HG02938 (cell line): ENCODE measurements at regions not wholly inside any gene's neighbourhood (a gene's known extent, or its start where the extent isn't known, plus 50 kb on each side); places are given as distances from the start of the nearest gene placed in this dataset.

ENCODE experiments used
- ATAC-seq: cut with Tn5 transposase; IDR thresholded peaks from one replicate; pipeline ENCODE4 v1.9.1; 2021; ENCODE audit warnings: mild to moderate bottlenecking, moderate library complexity; ENCODE audit not compliant: unreplicated experiment

DNA sequence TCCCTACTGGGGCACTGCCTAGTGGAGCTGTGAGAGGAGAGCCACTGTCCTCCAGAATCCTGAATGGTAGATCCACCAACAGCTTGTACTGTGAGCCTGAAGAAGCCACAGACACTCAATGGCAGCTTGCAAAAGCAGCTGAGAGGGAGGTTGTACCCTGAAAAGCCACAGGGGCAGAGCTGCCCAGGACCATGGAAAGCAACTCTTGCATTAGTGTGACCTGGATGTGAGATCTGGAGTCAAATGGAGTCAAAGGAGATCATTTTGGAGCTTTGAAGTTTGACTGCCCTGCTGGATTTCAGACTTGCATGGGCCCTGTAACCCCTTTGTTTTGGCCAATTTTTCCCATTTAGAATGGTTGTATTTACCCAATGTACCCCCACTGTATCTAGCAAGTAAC lies 871.4 kb upstream of the PRMT6 start:
- ATAC-seq = no peak

DNA sequence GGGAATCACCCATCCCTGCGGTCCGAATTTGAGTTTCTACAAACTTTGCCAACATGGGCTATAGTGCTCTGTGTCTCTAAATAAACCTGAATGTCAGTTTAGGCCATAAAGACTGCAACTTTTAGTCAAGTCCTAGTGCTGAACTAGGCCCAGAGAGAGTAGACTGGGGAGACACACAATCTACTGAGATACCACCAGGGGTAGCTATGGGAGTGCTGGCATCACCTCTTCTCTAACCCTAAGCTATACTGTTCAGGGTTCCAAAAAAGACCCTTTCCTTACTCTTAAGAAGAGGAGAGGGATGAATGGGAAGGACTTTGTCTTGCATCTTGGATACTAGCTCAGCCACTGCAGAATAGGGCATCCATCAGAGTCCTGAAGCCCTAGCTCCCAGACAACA lies 866.7 kb upstream of the PRMT6 start:
- ATAC-seq = no peak

DNA sequence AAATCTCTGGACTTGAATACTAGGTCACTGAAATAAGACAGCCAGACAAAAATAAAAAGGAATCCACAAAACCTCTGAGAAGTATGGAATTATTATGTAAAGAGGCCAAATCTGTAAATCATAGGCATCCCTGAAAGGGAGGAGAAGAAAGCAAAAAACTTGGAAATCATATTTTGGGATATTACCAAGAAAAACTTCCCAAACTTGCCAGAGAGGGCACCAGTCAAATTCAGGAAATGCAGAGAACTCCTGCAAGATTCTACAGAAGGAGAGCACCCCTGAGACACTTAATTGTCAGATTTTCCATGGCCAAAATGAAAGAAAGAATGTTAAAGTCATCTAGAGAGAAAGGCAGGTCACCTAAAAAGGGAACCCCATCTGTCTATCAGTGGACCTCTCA lies 862.3 kb upstream of the PRMT6 start:
- no peak for ATAC-seq

DNA sequence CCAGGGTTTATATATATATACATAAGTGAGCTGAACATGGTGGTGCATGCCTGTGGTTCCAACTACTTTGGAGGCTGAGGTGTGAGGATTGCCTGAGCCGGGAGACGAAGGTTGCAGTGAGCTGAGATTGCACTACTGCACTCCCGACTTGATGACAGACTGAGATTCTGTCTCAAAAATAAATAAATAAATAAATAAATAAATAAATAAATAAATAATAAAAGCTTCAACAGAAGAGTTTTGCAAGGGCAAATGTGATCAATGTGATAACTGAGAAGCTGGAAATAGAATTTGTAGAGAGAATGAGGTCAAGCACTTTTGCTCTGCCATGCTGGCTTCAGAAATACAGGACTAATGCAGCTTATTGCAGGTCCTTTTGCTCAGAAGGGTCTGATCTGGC lies 855.8 kb upstream of the PRMT6 start:
- no peak for ATAC-seq

DNA sequence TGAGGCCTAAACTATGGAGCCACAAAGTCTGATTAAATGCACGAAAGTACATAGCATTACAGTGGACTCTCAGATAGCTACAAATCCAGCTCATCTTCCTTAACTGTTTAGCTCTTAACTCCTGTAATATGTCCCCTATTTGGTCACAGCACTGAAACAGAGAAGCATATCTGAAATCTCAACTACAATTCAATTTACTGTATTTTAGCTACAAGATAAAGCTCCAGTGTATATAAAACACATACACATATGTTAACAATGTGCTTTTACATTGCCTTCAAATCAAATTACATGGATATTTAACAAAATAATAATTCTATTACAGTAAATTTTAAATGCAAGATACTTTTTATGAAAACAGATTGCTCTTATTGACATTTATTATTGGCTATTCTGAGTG lies 849.3 kb upstream of the PRMT6 start:
- ATAC-seq = no peak

DNA sequence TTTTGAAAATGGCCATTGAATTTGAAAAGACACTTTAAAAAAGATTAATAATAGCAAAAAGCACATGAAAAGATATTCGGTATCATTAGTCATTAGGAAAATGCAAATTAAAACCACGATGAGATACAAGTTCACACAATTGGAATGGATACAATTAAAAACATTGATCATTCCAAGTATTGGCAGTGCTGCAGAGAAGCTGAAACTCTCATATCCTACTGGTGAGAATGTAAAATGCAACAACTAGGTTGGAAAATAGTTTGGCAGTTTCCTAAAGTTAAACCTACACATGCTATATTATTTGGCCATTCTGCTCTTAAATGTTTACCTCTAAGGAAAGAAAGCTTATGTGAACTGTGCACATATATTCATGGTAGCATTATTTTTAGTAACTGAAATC lies 838.7 kb upstream of the PRMT6 start:
- ATAC-seq = no peak

DNA sequence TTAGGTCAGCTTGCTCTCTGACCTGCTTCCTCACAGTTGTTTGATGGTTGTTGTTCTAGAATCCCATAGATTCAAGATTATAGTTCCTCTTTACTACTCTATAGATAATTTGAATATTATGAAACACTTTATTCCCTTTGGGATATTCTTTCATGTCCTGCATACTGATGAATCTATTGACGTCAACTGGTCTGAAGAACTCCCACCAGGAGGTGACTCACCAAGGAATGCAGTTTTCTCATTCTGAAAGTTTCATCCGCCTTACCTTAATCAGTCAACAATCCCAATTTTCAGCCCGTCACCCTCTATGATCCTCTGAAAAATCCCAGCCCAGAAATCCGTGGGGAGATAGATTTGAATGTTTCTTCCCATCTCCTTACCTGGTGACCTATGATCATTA lies 834.1 kb upstream of the PRMT6 start:
- ATAC-seq = no peak

DNA sequence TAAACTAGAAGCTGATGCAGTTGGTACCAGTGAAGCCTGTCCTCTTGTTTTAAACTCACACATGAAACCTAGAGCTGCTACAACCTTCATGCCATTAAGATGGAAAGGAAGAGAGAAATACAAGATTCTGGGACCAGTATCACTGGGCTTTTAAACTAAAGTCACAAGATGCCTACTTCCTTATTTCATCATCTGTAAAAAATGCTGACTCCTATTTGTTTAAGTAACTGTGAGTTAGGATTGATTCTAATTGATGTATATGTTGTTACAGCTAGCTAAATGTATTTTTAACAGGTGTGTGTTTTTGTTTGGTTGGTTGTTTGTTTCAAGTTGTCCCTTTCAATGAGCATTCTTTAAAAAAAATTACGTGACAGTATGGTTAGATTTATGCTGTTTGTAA lies 833.3 kb upstream of the PRMT6 start:
- no peak for ATAC-seq

DNA sequence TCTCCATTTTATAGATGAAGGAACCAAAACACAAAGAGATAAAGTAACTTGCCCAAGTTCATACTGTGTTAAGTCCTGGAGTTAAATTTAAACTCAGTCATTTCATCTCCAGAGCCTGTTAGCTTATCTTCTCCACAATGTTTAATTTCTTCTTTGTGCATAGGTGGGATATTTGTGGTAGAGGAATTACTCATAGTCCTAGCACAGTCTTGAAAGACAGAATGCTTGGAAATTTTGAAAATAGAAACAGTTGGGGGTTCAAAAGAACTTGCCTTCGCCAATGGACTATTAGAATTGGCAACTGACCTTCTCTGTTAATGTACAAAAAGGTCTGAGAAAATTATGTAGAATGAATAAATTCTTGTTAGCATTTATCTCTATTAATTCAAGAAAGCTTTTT lies 832.0 kb upstream of the PRMT6 start:
- no peak for ATAC-seq

DNA sequence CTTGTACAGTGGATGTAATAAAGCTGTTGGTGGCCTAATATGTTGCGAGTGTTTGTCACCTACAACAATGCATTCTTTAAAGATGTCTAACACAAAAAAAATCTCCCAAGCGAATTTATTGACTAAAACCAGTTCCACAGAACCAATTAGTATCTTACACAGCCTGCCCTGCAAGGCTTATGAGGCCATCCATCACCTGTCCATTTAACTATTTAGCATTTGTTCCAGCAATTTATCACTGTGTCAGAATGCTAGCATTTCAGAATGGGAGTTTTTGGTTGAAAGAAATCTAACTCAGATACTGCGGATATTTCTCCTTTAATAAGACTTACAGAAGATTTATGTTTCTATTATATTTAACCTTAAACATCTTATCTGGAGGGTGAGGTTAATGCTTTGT lies 831.1 kb upstream of the PRMT6 start:
- no peak for ATAC-seq

DNA sequence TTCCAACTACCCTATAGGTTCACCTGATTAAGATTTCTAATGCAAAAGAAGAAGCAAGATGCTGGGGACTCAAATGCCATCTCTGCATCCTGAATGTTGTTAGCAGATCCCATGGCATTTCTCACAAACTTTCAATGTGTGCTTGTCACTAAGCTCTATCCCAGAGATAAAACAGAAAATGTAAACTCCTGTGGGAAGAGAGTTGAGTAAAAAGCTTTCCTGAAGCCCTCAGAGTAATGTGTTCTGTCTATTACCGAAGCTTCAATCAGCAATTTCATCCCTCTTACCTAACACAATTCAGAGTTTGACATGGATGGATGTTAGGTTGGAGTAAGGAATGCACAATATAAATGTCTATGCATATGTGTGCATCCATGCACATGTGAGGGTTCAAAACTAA lies 829.9 kb upstream of the PRMT6 start:
- no peak for ATAC-seq

DNA sequence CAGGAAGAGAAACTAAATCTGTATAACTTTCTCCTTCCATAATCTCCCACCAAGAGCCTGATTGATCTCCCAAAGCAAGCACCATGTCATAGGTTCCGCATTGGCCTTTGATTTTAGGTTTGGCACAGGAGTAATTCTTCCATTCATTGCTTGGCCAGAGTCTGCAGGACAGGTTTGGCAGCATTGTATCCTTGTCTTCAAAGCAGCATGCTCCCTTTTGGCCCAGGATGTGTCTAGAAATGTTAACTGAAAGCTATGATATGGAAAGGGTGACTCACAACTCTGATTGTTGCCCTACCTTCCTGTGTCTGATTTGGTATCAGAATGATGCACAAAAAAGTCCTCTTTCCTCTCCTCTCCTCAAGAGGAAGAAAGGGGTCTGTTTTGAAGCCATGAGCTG lies 824.3 kb upstream of the PRMT6 start:
- no peak for ATAC-seq

DNA sequence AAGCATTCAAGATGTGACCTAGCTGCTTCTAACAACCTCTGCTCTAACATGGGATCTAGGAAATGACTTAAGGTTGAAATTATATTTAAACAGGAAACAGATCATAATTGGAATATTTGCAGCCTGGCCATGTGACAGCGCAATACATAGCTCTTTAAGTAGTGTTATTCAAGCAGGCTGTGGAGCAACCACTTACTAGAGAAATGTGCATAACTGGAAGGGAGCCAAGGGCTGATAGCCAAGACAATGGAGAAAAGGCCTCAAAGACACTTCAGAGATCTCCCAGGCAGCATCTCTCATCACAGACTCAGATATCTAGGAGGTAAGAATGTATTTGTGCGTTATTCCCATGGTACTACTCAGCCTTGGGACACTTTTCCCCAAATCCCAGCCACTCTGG lies 823.0 kb upstream of the PRMT6 start:
- ATAC-seq = no peak

DNA sequence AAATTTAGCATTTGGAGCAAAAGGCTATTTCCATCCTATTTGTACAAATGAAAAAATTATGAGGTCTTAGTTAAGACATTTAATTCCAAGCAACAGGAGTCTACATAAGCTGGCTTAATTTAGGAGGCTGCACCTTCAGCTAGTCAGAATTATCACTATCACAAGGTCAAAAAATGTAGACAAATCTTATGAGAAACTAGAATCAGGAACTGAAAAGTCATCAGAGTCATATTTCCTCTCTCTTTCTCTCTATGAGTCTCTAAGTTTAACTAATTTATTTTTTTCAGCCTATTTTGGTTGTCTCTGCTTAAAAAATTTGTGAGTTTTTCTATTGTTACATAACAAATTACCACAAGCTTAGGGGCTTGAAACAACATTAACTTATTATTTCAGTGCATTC lies 807.1 kb upstream of the PRMT6 start:
- ATAC-seq = peak; percentile 80

DNA sequence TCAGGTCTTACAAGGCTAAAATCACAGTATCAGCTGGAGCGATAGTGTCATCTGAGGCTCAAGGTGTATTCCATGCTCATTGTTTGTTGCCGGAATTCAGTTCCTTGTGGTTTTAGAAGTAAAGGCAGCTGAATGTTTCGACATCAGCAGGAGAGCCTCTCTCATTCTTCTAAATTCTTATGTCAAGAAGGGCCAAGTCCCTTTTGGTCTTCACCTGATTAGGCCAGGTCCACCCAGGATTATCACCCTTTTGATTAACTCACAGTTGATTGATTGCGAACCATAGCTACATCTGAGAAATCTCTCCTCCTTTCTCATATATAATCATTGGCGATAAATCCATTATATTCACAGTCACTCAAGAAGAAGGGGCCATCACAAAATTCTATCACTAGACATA lies 806.7 kb upstream of the PRMT6 start:
- ATAC-seq = no peak

DNA sequence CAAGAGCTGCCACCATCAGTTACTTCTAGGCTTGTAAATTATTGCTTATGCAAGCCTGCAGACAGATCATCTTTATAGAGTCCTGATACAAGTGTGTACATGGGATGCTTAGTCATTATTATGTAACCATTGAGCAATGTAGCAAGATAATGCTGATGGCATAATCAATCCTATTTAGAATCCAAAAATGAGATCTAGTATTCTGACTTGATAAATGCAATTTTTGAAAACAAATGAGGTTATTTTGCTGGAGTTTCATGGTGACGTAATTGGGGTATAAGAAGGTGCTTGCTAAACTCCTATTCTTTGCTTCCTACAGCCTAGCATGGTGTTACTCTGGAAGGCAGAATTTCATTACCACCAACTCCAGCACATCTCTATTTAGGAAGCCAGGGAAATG lies 801.7 kb upstream of the PRMT6 start:
- ATAC-seq = no peak

DNA sequence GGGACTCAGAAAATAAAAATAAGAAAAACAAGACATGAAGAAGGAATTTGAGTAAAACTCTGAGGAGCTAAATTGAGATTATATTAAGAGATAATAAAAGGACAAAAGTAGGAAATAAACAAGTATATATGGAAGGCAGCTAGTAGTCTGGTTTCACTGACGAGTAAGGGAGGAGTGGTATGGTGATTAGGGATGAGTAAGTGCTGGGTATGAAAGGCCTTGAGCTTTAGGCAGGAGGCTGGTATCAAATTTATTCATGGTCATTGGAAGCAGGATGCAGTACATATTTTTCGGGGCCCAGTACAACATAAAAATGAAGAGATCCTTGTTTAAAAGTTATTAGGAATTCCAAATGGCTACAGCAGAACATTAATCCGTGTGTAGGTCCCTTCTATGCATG lies 789.7 kb upstream of the PRMT6 start:
- no peak for ATAC-seq

DNA sequence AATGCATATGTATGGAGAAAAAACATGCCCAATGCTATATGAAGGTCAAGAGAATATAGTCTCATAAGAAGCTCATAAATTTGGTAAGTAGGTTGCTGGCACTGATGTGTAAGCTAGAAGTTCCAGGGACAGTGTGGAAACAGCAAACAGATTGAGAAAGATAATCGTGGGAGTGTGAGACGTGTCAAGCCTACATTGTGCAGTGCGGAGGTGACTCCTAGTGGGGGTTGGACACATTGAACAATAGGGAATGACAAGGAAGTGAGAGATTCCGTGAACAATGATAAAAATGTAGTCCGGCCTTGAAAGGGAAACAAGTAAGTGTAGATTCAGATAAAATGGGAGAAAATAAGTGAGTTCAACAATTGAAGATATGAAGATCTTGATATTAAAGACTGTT lies 788.4 kb upstream of the PRMT6 start:
- ATAC-seq = no peak

DNA sequence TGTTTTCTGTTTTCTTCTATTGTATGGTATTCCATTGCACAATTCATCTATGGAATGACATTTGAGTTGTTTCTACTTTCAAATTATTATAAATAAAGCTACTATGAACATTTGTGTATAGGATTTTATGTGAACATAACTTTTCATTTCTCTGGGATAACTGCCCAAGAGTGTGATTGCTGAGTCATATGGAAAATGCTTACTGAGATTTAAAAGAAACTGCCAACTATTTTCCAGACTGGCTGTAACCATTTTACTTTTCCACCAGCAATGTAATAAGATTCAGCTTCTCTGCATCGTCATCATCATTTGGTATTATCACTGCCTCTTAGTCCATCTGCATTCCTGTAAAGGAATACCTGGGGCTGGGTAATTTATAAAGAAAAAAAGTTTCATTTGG lies 779.6 kb upstream of the PRMT6 start:
- no peak for ATAC-seq

DNA sequence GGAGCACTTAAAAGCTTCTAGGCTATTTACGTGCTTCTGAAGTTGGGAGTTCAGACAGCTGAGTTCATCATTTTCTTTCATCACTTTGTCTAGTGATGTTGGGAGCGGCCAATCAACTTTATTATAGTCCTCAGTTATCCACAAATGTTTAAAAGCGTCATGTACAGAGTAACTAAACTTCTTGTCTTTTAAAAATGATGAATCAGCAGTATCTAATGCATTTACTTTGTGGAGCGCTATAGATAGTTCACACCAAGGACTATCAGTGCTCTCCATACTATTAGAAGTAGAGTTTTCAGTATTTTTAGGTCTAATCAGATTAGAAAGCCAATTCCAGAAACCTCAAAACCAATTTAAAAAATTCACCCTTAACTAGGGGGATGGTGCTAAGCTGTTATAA lies 778.7 kb upstream of the PRMT6 start:
- ATAC-seq = no peak

DNA sequence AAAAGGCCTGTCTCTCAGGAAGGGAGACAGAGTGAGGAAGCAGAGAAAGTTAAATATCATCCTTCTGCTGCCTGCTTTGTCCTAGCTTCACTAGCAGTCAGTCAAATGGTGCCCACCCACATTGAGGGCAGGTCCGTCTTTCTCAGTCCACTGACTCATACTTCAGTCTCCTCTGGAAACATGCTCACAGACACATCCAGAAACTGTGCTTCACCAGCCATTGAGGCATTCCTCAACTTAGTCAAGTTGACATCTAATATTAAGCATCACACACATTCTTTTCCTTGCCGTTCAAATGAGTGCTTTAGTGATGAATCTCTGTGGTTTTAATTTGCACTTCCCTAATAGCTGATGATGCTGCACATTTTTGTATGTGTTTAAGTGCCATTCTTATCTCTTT lies 777.8 kb upstream of the PRMT6 start:
- ATAC-seq = no peak

DNA sequence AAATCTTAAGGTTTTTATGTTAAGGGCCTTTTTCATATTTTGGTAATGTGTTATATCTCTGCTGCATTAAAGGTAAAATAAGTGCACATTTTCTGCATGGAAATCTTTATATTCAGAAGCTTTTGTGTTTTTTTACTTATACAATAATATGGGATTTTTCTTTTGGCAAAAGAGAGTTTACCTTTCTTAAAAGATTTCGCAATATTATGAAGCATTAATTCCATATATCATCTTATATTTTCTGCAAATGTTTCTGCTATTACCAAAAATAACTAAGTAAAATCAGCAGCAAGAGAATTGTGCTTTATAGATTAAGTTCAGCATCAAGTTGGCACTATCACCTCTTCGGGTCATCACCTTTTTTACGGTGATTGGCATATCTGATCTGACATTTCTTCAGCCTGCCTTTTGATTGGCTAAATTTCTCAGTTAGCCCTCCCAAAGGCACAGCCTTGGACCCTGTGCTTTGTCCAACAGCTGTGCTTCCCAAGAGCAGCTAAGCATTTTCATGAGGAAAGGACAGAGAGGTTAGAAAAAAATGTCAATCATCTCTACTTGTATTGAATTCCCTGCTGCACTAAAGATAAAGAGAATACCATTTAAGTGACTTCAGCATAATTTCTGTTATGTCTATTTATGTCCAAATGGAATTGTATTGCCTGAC lies 767.1 kb upstream of the PRMT6 start:
- ATAC-seq = no peak

DNA sequence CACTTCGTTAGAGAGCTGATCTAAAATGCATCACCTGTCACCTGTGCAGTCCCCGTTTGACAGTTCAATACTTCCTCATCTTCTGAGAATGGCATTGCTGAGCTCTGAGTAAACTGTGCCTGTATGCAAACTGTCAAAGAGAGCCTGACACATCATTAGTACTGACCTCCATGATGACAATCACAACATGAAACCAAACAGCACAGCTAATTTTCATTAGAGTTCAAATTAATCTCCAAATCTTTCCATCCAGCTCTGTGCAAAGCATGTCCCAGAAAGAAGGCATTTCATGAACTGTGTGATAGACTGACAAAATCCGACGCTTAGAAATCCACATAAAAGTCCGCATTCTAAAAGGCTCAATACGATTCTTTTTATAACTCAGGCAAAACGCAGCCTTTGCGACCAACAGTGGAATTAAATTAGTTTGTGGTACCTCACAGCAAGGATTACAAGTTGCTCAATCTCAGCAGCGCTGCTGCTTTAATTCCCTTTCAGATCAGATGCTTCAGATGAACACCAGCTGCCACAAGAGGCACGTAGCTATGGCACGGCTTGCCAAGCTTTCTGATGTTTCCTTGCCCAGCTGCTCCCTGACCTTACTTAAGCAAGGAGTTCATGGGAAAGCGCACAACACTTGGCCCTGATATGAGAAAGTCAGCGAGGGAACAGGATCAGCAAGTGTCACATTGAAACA lies 765.5 kb upstream of the PRMT6 start:
- no peak for ATAC-seq
